HCT116 (cell line): ENCODE measurements at regions not wholly inside any gene's neighbourhood (a gene's known extent, or its start where the extent isn't known, plus 50 kb on each side); places are given as distances from the start of the nearest gene placed in this dataset.
"Not testable (repeated sequence)": the region's sequence is repeated elsewhere in the genome, so short reads cannot be mapped to it uniquely, and the experiment has no call there.

Experiments
- ATAC-seq: fragments of 200-7000 bp; cut with Tn5 transposase; 2 replicates; pipeline ENCODE4 v1.9.1; 2020; ENCODE audit warnings: mild to moderate bottlenecking, moderate library complexity
- BruUV-seq: library from RNA; stranded (reverse); fragments of 400-500 nt; replicated peaks from 2 replicates; lab custom pipeline; 2021; lab: Mats Ljungman, UMichigan
- CTCF ChIA-PET: fragments of 300-600 bp; sonication (Branson Sonifier 250); formaldehyde crosslinking; loops from one replicate; lab custom pipeline; 2021; ENCODE audit warnings: antibody characterized with exemption; lab: Charles Lee
- POLR2A ChIA-PET: fragments of 300-600, 350-600 bp; sonication (Branson Sonifier 250); formaldehyde crosslinking; loops from one replicate; lab custom pipeline; 2021; ENCODE audit warnings: antibody characterized with exemption; lab: Charles Lee
- RAD21 ChIA-PET, 2 experiments: fragments of 300-600 bp; sonication (Branson Sonifier 250); formaldehyde crosslinking; loops; one replicate each; lab custom pipeline; 2023; ENCODE audit warnings: low total read pairs in 2 of 2; ENCODE audit not compliant: uncharacterized antibody in 2 of 2, unreplicated experiment in 2 of 2, low non-redundant PET in 1 of 2; lab: Charles Lee
- DNase-seq: peaks from one replicate; pipeline ENCODE4 v3.0.0-alpha.2; 2010; ENCODE audit warnings: low read depth, low spot score
- H2AFZ ChIP-seq: fragments of 200-600 bp; shearing (Covaris generic), sonication (generic); 2 replicates; pipeline ENCODE4 v1.6.1; 2017; ENCODE audit warnings: low read depth, mixed run types, mixed read lengths, antibody characterized with exemption, low read length; ENCODE audit not compliant: poor library complexity, severe bottlenecking
- H3K27ac ChIP-seq: 2 replicates; pipeline ENCODE4 v1.5.1; 2012; ENCODE audit warnings: low read depth, low read length
- H3K27me3 ChIP-seq: fragments of 200-600 bp; sonication (generic); 2 replicates; pipeline ENCODE4 v1.6.1; 2016; ENCODE audit warnings: mixed run types, low read length, mixed read lengths; ENCODE audit not compliant: insufficient read depth
- H3K36me3 ChIP-seq, 2 experiments: fragments of 200-500 bp in 1 of 2; fragments of 200-600 bp in 1 of 2; sonication (Bioruptor generic) in 1 of 2; sonication (generic) in 1 of 2; 2 replicates each; pipeline versions ENCODE4 v1.5.1 to v1.6.1; 2014 to 2016; ENCODE audit warnings: low read length in 2 of 2, inconsistent platforms in 1 of 2, mixed read lengths in 1 of 2, mixed run types in 1 of 2; ENCODE audit not compliant: insufficient read depth in 2 of 2, control insufficient read depth in 1 of 2
- H3K4me1 ChIP-seq, 2 experiments: fragments of 200-600 bp in 1 of 2; sonication (generic) in 1 of 2; 2 replicates each; pipeline versions ENCODE4 v1.5.1 to v1.6.1; 2012 to 2017; ENCODE audit warnings: low read length in 2 of 2, inconsistent platforms in 1 of 2, mild to moderate bottlenecking in 1 of 2, mixed read lengths in 1 of 2, mixed run types in 1 of 2, moderate library complexity in 1 of 2; ENCODE audit not compliant: insufficient read depth in 2 of 2, control insufficient read depth in 1 of 2
- H3K4me2 ChIP-seq: fragments of 200-600 bp; sonication (generic); 2 replicates; pipeline ENCODE4 v1.6.1; 2017; ENCODE audit warnings: mixed run types, low read length, mixed read lengths
- H3K4me3 ChIP-seq, 2 experiments: fragments of 200-600 bp in 1 of 2; sonication (generic) in 1 of 2; replicated peaks in 1 of 2; 2 replicates each; pipeline ENCODE4 v1.5.1; 2011 to 2016; ENCODE audit warnings: low read length in 2 of 2, control low read depth in 1 of 2, low read depth in 1 of 2, mild to moderate bottlenecking in 1 of 2, mixed read lengths in 1 of 2, mixed run types in 1 of 2
- H3K79me2 ChIP-seq: fragments of 200-600 bp; sonication (generic); 2 replicates; pipeline ENCODE4 v1.6.1; 2017; ENCODE audit warnings: mild to moderate bottlenecking, mixed run types, low read length, moderate library complexity, mixed read lengths; ENCODE audit not compliant: insufficient read depth
- H3K9ac ChIP-seq: fragments of 200-600 bp; sonication (generic); 2 replicates; pipeline ENCODE4 v1.6.1; 2016; ENCODE audit warnings: low read length, mixed read lengths
- H3K9me2 ChIP-seq: fragments of 200-600 bp; sonication (generic), shearing (Covaris generic); 2 replicates; pipeline ENCODE4 v1.6.1; 2017; ENCODE audit warnings: mixed run types, mild to moderate bottlenecking, moderate library complexity; ENCODE audit not compliant: insufficient read depth
- H3K9me3 ChIP-seq, 2 experiments: fragments of 200-500 bp in 1 of 2; fragments of 200-600 bp in 1 of 2; sonication (Bioruptor generic) in 1 of 2; sonication (generic) in 1 of 2; 2 replicates each; pipeline ENCODE4 v1.6.1; 2014 to 2017; ENCODE audit warnings: low read length in 2 of 2, mixed read lengths in 2 of 2, inconsistent platforms in 1 of 2, low read depth in 1 of 2, mild to moderate bottlenecking in 1 of 2, mixed run types in 1 of 2, moderate library complexity in 1 of 2; ENCODE audit not compliant: control insufficient read depth in 1 of 2, insufficient read depth in 1 of 2
- H4K20me1 ChIP-seq: fragments of 200-600 bp; sonication (generic), shearing (Covaris generic); 2 replicates; pipeline ENCODE4 v1.6.1; 2017; ENCODE audit warnings: mixed run types, mild to moderate bottlenecking, moderate library complexity; ENCODE audit not compliant: insufficient read depth
- CBX3 ChIP-seq: IDR thresholded peaks from 2 replicates; pipeline ENCODE4 v1.6.1; 2012; ENCODE audit warnings: low read depth
- EZH2 ChIP-seq: fragments of 200-600 bp; sonication (generic); IDR thresholded peaks from 2 replicates; pipeline ENCODE4 v1.6.1; 2017; ENCODE audit warnings: antibody characterized with exemption, mixed run types
- FOSL1 ChIP-seq: IDR thresholded peaks from 2 replicates; pipeline ENCODE4 v1.6.1; 2012; ENCODE audit warnings: low read depth
- POLR2A ChIP-seq: IDR thresholded peaks from 2 replicates; pipeline ENCODE4 v1.7.0; 2011; ENCODE audit warnings: borderline replicate concordance; ENCODE audit not compliant: insufficient read depth, insufficient read length; ENCODE audit errors: extremely low read depth
- POLR2AphosphoS5 ChIP-seq: IDR thresholded peaks from 2 replicates; pipeline ENCODE4 v1.6.1; 2011; ENCODE audit warnings: mild to moderate bottlenecking, low read depth, low read length, moderate library complexity
- RAD21 ChIP-seq: IDR thresholded peaks from 2 replicates; pipeline ENCODE4 v1.6.1; 2012; ENCODE audit warnings: low read depth, mild to moderate bottlenecking
- ZBTB33 ChIP-seq: IDR thresholded peaks from 2 replicates; pipeline ENCODE4 v1.6.1; 2011; ENCODE audit warnings: mild to moderate bottlenecking, low read length, moderate library complexity; ENCODE audit not compliant: insufficient replicate concordance; ENCODE audit errors: extremely low read depth
- ZNF274 ChIP-seq: fragments of 200-500 bp; sonication (Bioruptor generic); IDR thresholded peaks from 2 replicates; pipeline ENCODE4 v1.6.1; 2014; ENCODE audit warnings: mild to moderate bottlenecking, low read depth, low read length, inconsistent platforms
- intact Hi-C: fragments of 100-400 bp; cut with micrococcal nuclease; formaldehyde crosslinking; loops from 2 replicates; pipeline ENCODE4 v1.10.0; 2022
- TF ChIP-seq, protein P1 (sequence below): IDR thresholded peaks from 2 replicates; pipeline ENCODE4 v1.6.1; 2012

GRCh38 chr12:41988715-41989114 is 156.0 kb downstream of the GXYLT1 start:
- Histone ChIP-seq H3K27me3 (no peaks in the 10 kb centered on the region), H3K79me2 (no peaks in the 10 kb centered on the region), H3K9ac (no peak overlapping the region), H3K4me1 (no peaks in the 10 kb centered on the region), H3K4me2 (no peak overlapping the region), H3K9me3 (no peaks in the 10 kb centered on the region), H3K36me3 (no peaks in the 10 kb centered on the region), H4K20me1 (no peaks in the 10 kb centered on the region)
- intact Hi-C loops: no loop called here
- CTCF ChIA-PET: no interaction called here
- RAD21 ChIA-PET: no interaction called here
- TF ChIP-seq EZH2 (no peak), RAD21 (no peak), CBX3 (no peak), FOSL1 (no peak), ZBTB33 (no peak), POLR2A (no peak), POLR2AphosphoS5 (no peak), ZNF274 (no peak)
- TF ChIP-seq, protein P1, sequence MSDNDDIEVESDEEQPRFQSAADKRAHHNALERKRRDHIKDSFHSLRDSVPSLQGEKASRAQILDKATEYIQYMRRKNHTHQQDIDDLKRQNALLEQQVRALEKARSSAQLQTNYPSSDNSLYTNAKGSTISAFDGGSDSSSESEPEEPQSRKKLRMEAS: no peak
- TF ChIP-seq, all 23 proteins: peak for 0
- POLR2A ChIA-PET: no interaction called here
- no peaks in the 10 kb centered on the region for H3K9me2 ChIP-seq
- ATAC-seq: no peak
- H3K4me3 ChIP-seq: no peak overlapping the region
- no peak for DNase-seq
- H3K27ac ChIP-seq: no peak overlapping the region
- no TSS peak for BruUV-seq
- H2AFZ ChIP-seq: no peak overlapping the region

DNA sequence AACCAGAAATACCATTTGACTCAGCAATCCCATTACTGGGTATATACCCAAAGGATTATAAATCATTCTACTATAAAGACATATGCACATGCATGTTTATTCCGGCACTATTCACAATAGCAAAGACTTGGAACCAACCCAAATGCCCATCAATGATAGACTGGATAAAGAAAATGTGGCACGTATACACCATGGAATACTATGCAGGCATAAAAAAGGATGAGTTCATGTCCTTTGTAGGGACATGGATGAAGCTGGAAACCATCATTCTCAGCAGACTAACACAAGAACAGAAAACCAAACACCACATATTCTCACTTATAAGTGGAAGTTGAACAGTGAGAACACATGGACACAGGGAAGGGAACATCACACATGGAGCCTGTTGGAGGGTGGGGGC is 158.2 kb downstream of the GXYLT1 start:
- POLR2A ChIA-PET, H2AFZ ChIP-seq, H3K9me2 ChIP-seq, H3K36me3 ChIP-seq, H4K20me1 ChIP-seq, BruUV-seq, H3K4me1 ChIP-seq, H3K4me3 ChIP-seq, H3K79me2 ChIP-seq, RAD21 ChIA-PET, CTCF ChIA-PET, H3K9me3 ChIP-seq, H3K27ac ChIP-seq, ATAC-seq, H3K4me2 ChIP-seq, H3K9ac ChIP-seq, DNase-seq, intact Hi-C loops, H3K27me3 ChIP-seq: not testable (repeated sequence)
